GM21515 (cell line): ENCODE measurements at regions not wholly inside any gene's neighbourhood (a gene's known extent, or its start where the extent isn't known, plus 50 kb on each side); places are given as distances from the start of the nearest gene placed in this dataset.
"Not testable (repeated sequence)": the region's sequence is repeated elsewhere in the genome, so short reads cannot be mapped to it uniquely, and the experiment has no call there.

ENCODE experiments used
- ATAC-seq: cut with Tn5 transposase; IDR thresholded peaks from one replicate; pipeline ENCODE4 v1.9.1; 2021; ENCODE audit not compliant: unreplicated experiment

DNA sequence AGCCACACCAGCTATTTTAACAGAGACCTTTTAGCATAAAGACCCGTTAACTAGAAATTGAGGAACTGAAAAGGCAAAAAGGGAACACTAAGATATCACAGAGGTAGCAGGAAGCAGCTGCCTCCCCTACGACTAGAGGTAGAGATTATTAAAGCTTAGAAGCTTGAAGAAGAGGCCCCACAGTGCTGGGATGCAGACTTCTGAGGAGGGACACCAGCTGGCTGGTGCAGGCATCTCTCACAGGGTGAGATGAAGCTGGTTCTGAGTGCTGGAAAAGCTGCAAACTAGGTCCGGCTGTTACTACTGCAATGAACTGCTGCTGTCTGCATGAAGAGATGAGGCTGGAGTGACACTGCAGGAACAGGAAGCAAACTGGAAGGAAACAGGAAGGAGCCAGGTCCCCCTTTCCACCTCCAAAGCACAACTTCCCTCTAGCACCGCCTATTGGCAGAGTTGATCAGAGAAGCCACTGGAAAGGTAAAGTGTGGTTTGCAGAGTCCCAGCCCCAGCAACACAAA lies 61.2 kb upstream of the MRPS9 start:
- ATAC-seq = peak; percentile 97

DNA sequence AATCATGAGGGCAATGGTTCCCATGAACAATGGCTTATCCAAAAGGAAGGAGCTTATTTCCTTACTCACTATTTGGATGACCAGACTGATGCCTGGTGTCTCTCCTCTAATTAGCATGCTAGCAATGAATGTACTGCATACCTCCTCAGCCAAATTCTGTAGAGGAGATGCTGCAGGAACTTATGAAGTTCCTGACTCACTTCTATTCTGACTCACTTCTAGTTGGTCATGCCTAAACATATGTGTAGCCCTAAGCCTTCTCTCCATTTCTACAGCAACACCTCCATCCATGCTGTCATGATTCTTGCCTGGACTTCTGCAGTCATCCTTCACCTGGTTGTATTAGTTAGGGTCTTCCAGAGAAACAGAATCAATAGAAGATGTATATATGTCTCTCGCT lies 59.9 kb upstream of the MRPS9 start:
- no peak for ATAC-seq

DNA sequence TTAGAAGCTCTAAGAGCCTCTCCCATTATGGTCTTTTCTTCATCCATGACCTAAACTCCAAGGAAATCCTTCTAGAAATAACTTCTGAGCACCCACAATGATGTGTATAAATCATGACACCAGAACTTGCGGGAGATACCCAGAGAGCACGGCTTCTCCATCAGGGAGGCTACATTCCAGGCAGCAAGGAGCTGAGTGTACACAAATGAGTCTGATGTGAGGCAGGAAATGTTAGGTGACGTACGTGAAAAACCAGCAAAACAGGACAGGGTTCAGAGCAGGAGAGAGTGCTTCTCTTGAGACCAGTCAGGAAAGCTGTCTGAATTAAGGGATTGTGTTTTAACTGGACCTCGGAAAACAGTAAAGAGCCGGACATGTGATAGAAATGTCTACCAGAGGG lies 58.1 kb upstream of the MRPS9 start:
- ATAC-seq = not testable (repeated sequence)

DNA sequence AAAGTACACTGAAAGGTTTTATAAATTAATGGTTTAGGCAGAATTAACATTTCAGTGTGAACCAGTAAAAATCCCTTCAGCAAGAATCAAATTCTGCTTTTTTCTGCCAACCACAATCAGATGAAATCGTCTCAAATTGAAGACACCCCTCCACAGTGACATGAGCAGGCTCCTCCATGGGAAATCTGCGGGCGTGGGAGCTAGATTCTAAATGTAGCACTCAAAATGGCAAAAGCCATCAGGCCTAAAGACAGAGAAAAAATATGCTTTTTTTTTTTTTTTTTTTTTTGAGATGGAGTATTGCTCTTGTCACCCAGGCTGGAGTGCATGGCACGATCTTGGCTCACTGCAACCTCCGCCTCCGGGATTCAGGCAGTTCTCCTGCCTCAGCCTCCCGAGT lies 55.8 kb upstream of the MRPS9 start:
- ATAC-seq = no peak
